Fibroblast of lung (primary cell): ENCODE measurements at regions not wholly inside any gene's neighbourhood (a gene's known extent, or its start where the extent isn't known, plus 50 kb on each side); places are given as distances from the start of the nearest gene placed in this dataset.

ENCODE experiments used
- DNase-seq, 2 donors: peaks; one replicate each; pipeline versions ENCODE4 v3.0.0 to v3.0.0-alpha.2; 2010; ENCODE audit warnings: low read depth in 2 of 2
- H2AFZ ChIP-seq: 2 replicates; pipeline ENCODE4 v1.5.1; 2012; ENCODE audit warnings: low read length, control low read depth, inconsistent platforms
- H3K27ac ChIP-seq: 2 replicates; pipeline ENCODE4 v1.5.1; 2011; ENCODE audit warnings: low read length, control low read depth; ENCODE audit not compliant: insufficient read depth
- H3K27me3 ChIP-seq: 2 replicates; pipeline ENCODE4 v1.5.1; 2011; ENCODE audit warnings: mild to moderate bottlenecking, low read length; ENCODE audit not compliant: control insufficient read depth, insufficient read depth
- H3K36me3 ChIP-seq: 2 replicates; pipeline ENCODE4 v1.5.1; 2011; ENCODE audit warnings: low read length; ENCODE audit not compliant: control insufficient read depth, insufficient read depth
- H3K4me1 ChIP-seq: 2 replicates; pipeline ENCODE4 v1.5.1; 2011; ENCODE audit warnings: low read length; ENCODE audit not compliant: control insufficient read depth, insufficient read depth; ENCODE audit errors: extremely low read depth
- H3K4me2 ChIP-seq: 2 replicates; pipeline ENCODE4 v1.5.1; 2011; ENCODE audit warnings: low read length, control low read depth; ENCODE audit not compliant: insufficient read depth; ENCODE audit errors: extremely low read depth
- H3K4me3 ChIP-seq, 4 experiments: fragments of 200-600 bp in 1 of 4; sonication (generic) in 1 of 4; replicated peaks in 1 of 4; 2 replicates each; pipeline ENCODE4 v1.5.1; 2011 to 2016; ENCODE audit warnings: low read length in 4 of 4, low read depth in 3 of 4, mild to moderate bottlenecking in 3 of 4, control low read depth in 2 of 4, inconsistent platforms in 1 of 4, mixed read lengths in 1 of 4; ENCODE audit not compliant: insufficient read depth in 1 of 4; ENCODE audit errors: control extremely low read depth in 1 of 4
- H3K79me2 ChIP-seq: 2 replicates; pipeline ENCODE4 v1.5.1; 2012; ENCODE audit warnings: mild to moderate bottlenecking, low read length, inconsistent platforms; ENCODE audit not compliant: control insufficient read depth, insufficient read depth
- H3K9ac ChIP-seq: 2 replicates; pipeline ENCODE4 v1.5.1; 2011; ENCODE audit warnings: mild to moderate bottlenecking, low read length, control low read depth; ENCODE audit not compliant: insufficient read depth
- H3K9me3 ChIP-seq: 2 replicates; pipeline ENCODE4 v1.5.1; 2012; ENCODE audit warnings: low read depth, low read length; ENCODE audit not compliant: control insufficient read depth, insufficient read depth
- H4K20me1 ChIP-seq: 2 replicates; pipeline ENCODE4 v1.5.1; 2011; ENCODE audit warnings: low read length; ENCODE audit not compliant: control insufficient read depth, insufficient read depth; ENCODE audit errors: extremely low read depth
- CTCF ChIP-seq, 2 donors: IDR thresholded peaks in 1 of 2; conservative IDR thresholded peaks in 1 of 2; 1 replicate in 1 of 2; 2 replicates in 1 of 2; pipeline ENCODE4 v1.5.1; 2011 to 2012; ENCODE audit warnings: low read length in 2 of 2, control low read depth in 1 of 2, inconsistent platforms in 1 of 2, low read depth in 1 of 2, mild to moderate bottlenecking in 1 of 2
- EZH2 ChIP-seq: IDR thresholded peaks from 2 replicates; pipeline ENCODE4 v1.5.1; 2012; ENCODE audit warnings: low read length, control low read depth, mild to moderate bottlenecking; ENCODE audit errors: missing control alignments

GRCh38 chr2:67487993-67488392, 90.9 kb downstream of the ETAA1 start:
- Histone ChIP-seq H4K20me1 (no peaks in the 10 kb centered on the region), H3K9ac (no peak overlapping the region), H3K9me3 (no peaks in the 10 kb centered on the region), H3K4me3 (no peak overlapping the region), H3K27me3 (no peaks in the 10 kb centered on the region), H3K36me3 (no peaks in the 10 kb centered on the region), H3K4me2 (no peak overlapping the region), H3K79me2 (no peaks in the 10 kb centered on the region), H3K27ac (no peak overlapping the region), H3K4me1 (no peaks in the 10 kb centered on the region), H2AFZ (no peak overlapping the region)
- no peak for DNase-seq
- TF ChIP-seq CTCF (conservative IDR thresholded peaks at IDR 0.05 in 1 of 2, IDR thresholded peaks at IDR 0.05 in 1 of 2; ENCODE audit: low read depth in 1 of 2, low read length in 2 of 2) = no peak
- TF ChIP-seq EZH2 = no peak

GRCh38 chr2:67489396-67489795, 92.3 kb downstream of the ETAA1 start:
- Histone ChIP-seq H3K4me2 (no peak overlapping the region), H3K4me1 (no peaks in the 10 kb centered on the region), H3K4me3 (no peak overlapping the region), H3K79me2 (no peaks in the 10 kb centered on the region), H3K9me3 (no peaks in the 10 kb centered on the region), H3K36me3 (no peaks in the 10 kb centered on the region), H3K27me3 (no peaks in the 10 kb centered on the region), H3K27ac (no peak overlapping the region), H2AFZ (no peak overlapping the region), H4K20me1 (no peaks in the 10 kb centered on the region), H3K9ac (no peak overlapping the region)
- TF ChIP-seq CTCF (conservative IDR thresholded peaks at IDR 0.05 in 1 of 2, IDR thresholded peaks at IDR 0.05 in 1 of 2; ENCODE audit: low read depth in 1 of 2, low read length in 2 of 2) (no peak), EZH2 (no peak)
- no peak for DNase-seq

- Histone ChIP-seq H2AFZ (no peak overlapping the region), H3K4me3 (no peak overlapping the region), H3K27me3 (no peaks in the 10 kb centered on the region), H3K4me1 (peaks cover 6% of the 10 kb centered on the region), H3K27ac (no peak overlapping the region), H3K79me2 (no peaks in the 10 kb centered on the region), H3K9ac (no peak overlapping the region), H3K4me2 (no peak overlapping the region), H4K20me1 (no peaks in the 10 kb centered on the region), H3K36me3 (no peaks in the 10 kb centered on the region), H3K9me3 (no peaks in the 10 kb centered on the region)
- no peak for TF ChIP-seq CTCF (conservative IDR thresholded peaks at IDR 0.05 in 1 of 2, IDR thresholded peaks at IDR 0.05 in 1 of 2; ENCODE audit: low read depth in 1 of 2, low read length in 2 of 2)
- TF ChIP-seq EZH2 = no peak
- no peak for DNase-seq
Measured at GRCh38 chr2:67498931-67499330, 101.8 kb downstream of the ETAA1 start.
